ENCODE measurements at regions not wholly inside any gene's neighbourhood (a gene's known extent, or its start where the extent isn't known, plus 50 kb on each side); places are given as distances from the start of the nearest gene placed in this dataset.

GRCh38 chr14:98160901-98161300 lies 1111.1 kb downstream of the BCL11B start:
- DNase-seq, result no peak

- no peak for DNase-seq
Measured at GRCh38 chr14:98161356-98161755, 1110.6 kb downstream of the BCL11B start.

GRCh38 chr14:98162856-98163805 lies 1108.9 kb downstream of the BCL11B start:
- DNase-seq, result no peak

- no peak for DNase-seq
Measured at GRCh38 chr14:98163873-98164272, 1108.1 kb downstream of the BCL11B start.

GRCh38 chr14:98165976-98166375 lies 1106.0 kb downstream of the BCL11B start:
- DNase-seq, result no peak

GRCh38 chr14:98167275-98167674 lies 1104.7 kb downstream of the BCL11B start:
- no peak for DNase-seq

GRCh38 chr14:98167705-98168104 lies 1104.3 kb downstream of the BCL11B start:
- DNase-seq, result no peak

- DNase-seq, result no peak
Measured at GRCh38 chr14:98168211-98168985, 1103.6 kb downstream of the BCL11B start.

GRCh38 chr14:98169170-98169587 lies 1102.8 kb downstream of the BCL11B start:
- no peak for DNase-seq

GRCh38 chr14:98170575-98170974 lies 1101.4 kb downstream of the BCL11B start:
- DNase-seq, result no peak

GRCh38 chr14:98171654-98172053 lies 1100.3 kb downstream of the BCL11B start:
- no peak for DNase-seq

GRCh38 chr14:98172243-98172778 lies 1099.7 kb downstream of the BCL11B start:
- DNase-seq, result no peak

GRCh38 chr14:98173305-98173704 lies 1098.7 kb downstream of the BCL11B start:
- no peak for DNase-seq

- DNase-seq, result no peak
Measured at GRCh38 chr14:98174041-98174440, 1098.0 kb downstream of the BCL11B start.

GRCh38 chr14:98175436-98175835 lies 1096.6 kb downstream of the BCL11B start:
- no peak for DNase-seq

- DNase-seq, result no peak
Measured at GRCh38 chr14:98175881-98176280, 1096.1 kb downstream of the BCL11B start.

- DNase-seq, result no peak
Measured at GRCh38 chr14:98176892-98177291, 1095.1 kb downstream of the BCL11B start.

- DNase-seq, result no peak
Measured at GRCh38 chr14:98177551-98177950, 1094.4 kb downstream of the BCL11B start.

- DNase-seq, result no peak
Measured at GRCh38 chr14:98181241-98181640, 1090.8 kb downstream of the BCL11B start.

GRCh38 chr14:98181768-98182167 lies 1090.2 kb downstream of the BCL11B start:
- no peak for DNase-seq

- DNase-seq, result no peak
Measured at GRCh38 chr14:98182393-98183055, 1089.5 kb downstream of the BCL11B start.

GRCh38 chr14:98183556-98183955 lies 1088.4 kb downstream of the BCL11B start:
- DNase-seq, result no peak

GRCh38 chr14:98184457-98184856 lies 1087.5 kb downstream of the BCL11B start:
- DNase-seq, result no peak

All from suppressor macrophage treated with lipopolysaccharide for 4 hours (primary cell).